Fibroblast of skin of back (primary cell): ENCODE measurements at regions not wholly inside any gene's neighbourhood (a gene's known extent, or its start where the extent isn't known, plus 50 kb on each side); places are given as distances from the start of the nearest gene placed in this dataset.

ENCODE experiments used
- DNase-seq: peaks from one replicate; pipeline ENCODE4 v3.0.0-alpha.2; 2013

DNA sequence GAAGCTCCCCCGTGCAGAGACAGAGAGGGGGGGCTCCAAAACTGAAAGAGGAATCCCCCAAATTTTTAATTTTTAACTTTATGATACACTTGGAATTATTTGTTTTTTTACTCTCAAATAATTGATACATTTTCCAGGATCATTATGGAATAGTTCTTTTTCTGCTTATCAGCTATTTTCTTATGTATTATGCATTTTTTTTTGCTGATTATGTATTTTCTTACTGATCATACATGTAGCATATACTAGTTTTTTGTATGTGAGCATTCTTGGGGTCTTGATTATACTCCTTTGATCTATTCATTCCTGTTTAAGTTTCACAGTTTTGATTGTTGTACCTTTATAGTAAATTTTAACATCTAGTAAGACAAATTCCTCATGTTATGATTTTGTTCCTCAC is 55.5 kb upstream of the LDHB start:
- DNase-seq, result no peak

GRCh38 chr12:21710958-21711775 is 53.5 kb upstream of the LDHB start:
- DNase-seq, result peak; percentile 42
